ENCODE measurements at regions not wholly inside any gene's neighbourhood (a gene's known extent, or its start where the extent isn't known, plus 50 kb on each side); places are given as distances from the start of the nearest gene placed in this dataset.

GRCh38 chr17:22515599-22515998, 823.3 kb downstream of the KCNJ18 start:
- no peak overlapping the region for H3K27ac ChIP-seq (ENCODE audit: low read depth in 1 of 2, low read length in 1 of 2)
- H3K36me3 ChIP-seq (ENCODE audit: control insufficient read depth in 4 of 4, insufficient read depth in 4 of 4, low read length in 4 of 4), result no peaks in the 10 kb centered on the region
- no peak for ATAC-seq (ENCODE audit: insufficient read depth, low FRiP score)
- DNase-seq, result no peak
- no peak for TF ChIP-seq CTCF (IDR thresholded peaks at IDR 0.05; ENCODE audit: control extremely low read depth, extremely low read depth)
- H3K4me1 ChIP-seq (ENCODE audit: control insufficient read depth in 5 of 5, insufficient read depth in 5 of 5, low read length in 5 of 5), result no peaks in the 10 kb centered on the region
- WGBS, 2 donors, result 43 to 60% methylated on average over 5 of the region's 5 CpGs
- H3K27me3 ChIP-seq (ENCODE audit: control insufficient read depth in 3 of 3, insufficient read depth in 3 of 3, low read length in 2 of 3), result no peaks in the 10 kb centered on the region
- H3K9me3 ChIP-seq (ENCODE audit: control insufficient read depth in 4 of 4, insufficient read depth in 3 of 4, low read length in 3 of 4), result peaks cover 0 to 21% (median 4%) of the 10 kb centered on the region in 4 donors
- no peak overlapping the region for H3K9ac ChIP-seq (ENCODE audit: insufficient read depth in 1 of 2, low read length in 2 of 2)
- no peak overlapping the region for H3K4me3 ChIP-seq

- no peak overlapping the region for H3K4me3 ChIP-seq
- no peaks in the 10 kb centered on the region for H3K27me3 ChIP-seq (ENCODE audit: control insufficient read depth in 3 of 3, insufficient read depth in 3 of 3, low read length in 2 of 3)
- no peak overlapping the region for H3K9ac ChIP-seq (ENCODE audit: insufficient read depth in 1 of 2, low read length in 2 of 2)
- 71 to 74% methylated on average over 25 to 26 of the region's 26 CpGs for WGBS, 2 donors
- no peaks in the 10 kb centered on the region for H3K36me3 ChIP-seq (ENCODE audit: control insufficient read depth in 4 of 4, insufficient read depth in 4 of 4, low read length in 4 of 4)
- ATAC-seq (ENCODE audit: insufficient read depth, low FRiP score) (no peak), DNase-seq (no peak)
- no peak overlapping the region for H3K27ac ChIP-seq (ENCODE audit: low read depth in 1 of 2, low read length in 1 of 2)
- H3K4me1 ChIP-seq (ENCODE audit: control insufficient read depth in 5 of 5, insufficient read depth in 5 of 5, low read length in 5 of 5), result no peaks in the 10 kb centered on the region
- TF ChIP-seq CTCF (IDR thresholded peaks at IDR 0.05; ENCODE audit: control extremely low read depth, extremely low read depth), result no peak
- peaks cover 0 to 15% (median 3%) of the 10 kb centered on the region in 4 donors for H3K9me3 ChIP-seq (ENCODE audit: control insufficient read depth in 4 of 4, insufficient read depth in 3 of 4, low read length in 3 of 4)
These were observed 824.7 kb downstream of the KCNJ18 start for GRCh38 chr17:22516861-22517636.

GRCh38 chr17:22517716-22518115, 825.4 kb downstream of the KCNJ18 start:
- H3K4me1 ChIP-seq (ENCODE audit: control insufficient read depth in 5 of 5, insufficient read depth in 5 of 5, low read length in 5 of 5), result no peaks in the 10 kb centered on the region
- H3K9ac ChIP-seq (ENCODE audit: insufficient read depth in 1 of 2, low read length in 2 of 2), result no peak overlapping the region
- H3K4me3 ChIP-seq, result no peak overlapping the region
- H3K36me3 ChIP-seq (ENCODE audit: control insufficient read depth in 4 of 4, insufficient read depth in 4 of 4, low read length in 4 of 4), result no peaks in the 10 kb centered on the region
- WGBS, 2 donors, result 58% methylated on average over 20 of the region's 20 CpGs
- no peak overlapping the region for H3K27ac ChIP-seq (ENCODE audit: low read depth in 1 of 2, low read length in 1 of 2)
- no peaks in the 10 kb centered on the region for H3K27me3 ChIP-seq (ENCODE audit: control insufficient read depth in 3 of 3, insufficient read depth in 3 of 3, low read length in 2 of 3)
- peaks cover 0 to 11% (median 3%) of the 10 kb centered on the region in 4 donors for H3K9me3 ChIP-seq (ENCODE audit: control insufficient read depth in 4 of 4, insufficient read depth in 3 of 4, low read length in 3 of 4)
- DNase-seq (no peak), ATAC-seq (ENCODE audit: insufficient read depth, low FRiP score) (no peak)
- TF ChIP-seq CTCF (IDR thresholded peaks at IDR 0.05; ENCODE audit: control extremely low read depth, extremely low read depth), result no peak
